HTR-8/SVneo (cell line): ENCODE measurements at regions not wholly inside any gene's neighbourhood (a gene's known extent, or its start where the extent isn't known, plus 50 kb on each side); places are given as distances from the start of the nearest gene placed in this dataset.
A peak's percentile ranks its signal among the peaks of the same experiment; 100 is the strongest.
"Not testable (repeated sequence)": the region's sequence is repeated elsewhere in the genome, so short reads cannot be mapped to it uniquely, and the experiment has no call there.

ENCODE experiments used
- DNase-seq: peaks from one replicate; pipeline ENCODE4 v3.0.0; 2011; ENCODE audit warnings: low spot score, mixed read lengths; ENCODE audit not compliant: insufficient read length
- FAIRE-seq: peaks from 2 replicates; lab custom pipeline; 2011; peaks lifted over from hg19 to GRCh38; lab: Jason Lieb, UNC

- FAIRE-seq (no peak), DNase-seq (no peak)
These were observed 166.8 kb upstream of the GALNT2 start for GRCh38 chr1:229900220-229900619.

- no peak for FAIRE-seq
These were observed 161.9 kb upstream of the GALNT2 start for GRCh38 chr1:229905031-229905545.

GRCh38 chr1:229905652-229906051 lies 161.4 kb upstream of the GALNT2 start:
- no peak for FAIRE-seq
- DNase-seq, result no peak

More at GRCh38 chr1:229905031-229905545, 161.9 kb upstream of the GALNT2 start:
- DNase-seq, result no peak

- FAIRE-seq, result no peak
- DNase-seq, result no peak
These were observed 159.0 kb upstream of the GALNT2 start for GRCh38 chr1:229907884-229908638.

- DNase-seq, result no peak
- FAIRE-seq, result no peak
These were observed 158.3 kb upstream of the GALNT2 start for GRCh38 chr1:229908689-229909088.

GRCh38 chr1:229913489-229913888 lies 153.5 kb upstream of the GALNT2 start:
- DNase-seq, result no peak

GRCh38 chr1:229919488-229919887 lies 147.6 kb upstream of the GALNT2 start:
- not testable (repeated sequence) for FAIRE-seq, DNase-seq

More at GRCh38 chr1:229913489-229913888, 153.5 kb upstream of the GALNT2 start:
- FAIRE-seq, result no peak

GRCh38 chr1:229920683-229921082 lies 146.4 kb upstream of the GALNT2 start:
- FAIRE-seq, result no peak
- DNase-seq, result no peak

- DNase-seq (no peak), FAIRE-seq (no peak)
These were observed 144.8 kb upstream of the GALNT2 start for GRCh38 chr1:229922249-229922648.

- DNase-seq, result no peak
- FAIRE-seq, result no peak
These were observed 142.4 kb upstream of the GALNT2 start for GRCh38 chr1:229924639-229925038.

GRCh38 chr1:229928767-229929166 lies 138.3 kb upstream of the GALNT2 start:
- FAIRE-seq (no peak), DNase-seq (no peak)

GRCh38 chr1:229931751-229932150 lies 135.3 kb upstream of the GALNT2 start:
- DNase-seq, FAIRE-seq: not testable (repeated sequence)

- not testable (repeated sequence) for DNase-seq, FAIRE-seq
These were observed 131.9 kb upstream of the GALNT2 start for GRCh38 chr1:229935157-229935556.

GRCh38 chr1:229938551-229938950 lies 128.5 kb upstream of the GALNT2 start:
- no peak for FAIRE-seq
- no peak for DNase-seq

GRCh38 chr1:229940684-229941083 lies 126.4 kb upstream of the GALNT2 start:
- DNase-seq (peak; percentile 41), FAIRE-seq (no peak)

GRCh38 chr1:229941160-229941559 lies 125.9 kb upstream of the GALNT2 start:
- FAIRE-seq (no peak), DNase-seq (no peak)

GRCh38 chr1:229941831-229942230 lies 125.2 kb upstream of the GALNT2 start:
- DNase-seq, result no peak
- FAIRE-seq, result no peak

GRCh38 chr1:229942501-229942900 lies 124.5 kb upstream of the GALNT2 start:
- DNase-seq (no peak), FAIRE-seq (no peak)

GRCh38 chr1:229943148-229943714 lies 123.8 kb upstream of the GALNT2 start:
- DNase-seq (no peak), FAIRE-seq (no peak)

GRCh38 chr1:229943988-229944743 lies 122.9 kb upstream of the GALNT2 start:
- DNase-seq, result no peak
- no peak for FAIRE-seq

- DNase-seq (no peak), FAIRE-seq (no peak)
These were observed 121.2 kb upstream of the GALNT2 start for GRCh38 chr1:229945795-229946194.
